Neural progenitor cell (in vitro differentiated cells): ENCODE measurements at regions not wholly inside any gene's neighbourhood (a gene's known extent, or its start where the extent isn't known, plus 50 kb on each side); places are given as distances from the start of the nearest gene placed in this dataset.

ENCODE experiments used
- DNase-seq: peaks from one replicate; pipeline ENCODE4 v3.0.0-alpha.2; 2016; ENCODE audit warnings: low spot score
- H2AFZ ChIP-seq: fragments of 200-600 bp; sonication (generic); replicated peaks from 2 replicates; pipeline ENCODE4 v1.6.1; 2016; ENCODE audit warnings: antibody characterized with exemption
- H3F3A ChIP-seq: fragments of 200-600 bp; sonication (generic); 2 replicates; pipeline ENCODE4 v1.6.1; 2016; ENCODE audit warnings: antibody characterized with exemption, low read depth
- H3K27ac ChIP-seq: fragments of 200-600 bp; sonication (generic); 2 replicates; pipeline ENCODE4 v1.5.1; 2016; ENCODE audit warnings: mild to moderate bottlenecking
- H3K27me3 ChIP-seq: fragments of 200-600 bp; sonication (generic); 2 replicates; pipeline ENCODE4 v1.6.1; 2016; ENCODE audit warnings: mild to moderate bottlenecking, moderate library complexity
- H3K36me3 ChIP-seq: fragments of 200-600 bp; sonication (generic); 2 replicates; pipeline ENCODE4 v1.5.1; 2016
- H3K4me1 ChIP-seq: fragments of 200-600 bp; sonication (generic); 2 replicates; pipeline ENCODE4 v1.6.1; 2016; ENCODE audit warnings: mixed run types
- H3K4me2 ChIP-seq: fragments of 200-600 bp; sonication (generic); 2 replicates; pipeline ENCODE4 v1.6.1; 2016
- H3K4me3 ChIP-seq: fragments of 200-600 bp; sonication (generic); 2 replicates; pipeline ENCODE4 v1.5.1; 2016
- H3K79me2 ChIP-seq: fragments of 200-600 bp; sonication (generic); 2 replicates; pipeline ENCODE4 v1.6.1; 2016; ENCODE audit warnings: low read depth
- H3K9ac ChIP-seq: fragments of 200-600 bp; sonication (generic); 2 replicates; pipeline ENCODE4 v1.6.1; 2016
- H3K9me3 ChIP-seq: fragments of 200-600 bp; sonication (generic); 2 replicates; pipeline ENCODE4 v1.5.1; 2016; ENCODE audit warnings: low read depth
- H4K20me1 ChIP-seq: fragments of 200-600 bp; sonication (generic); 2 replicates; pipeline ENCODE4 v1.6.1; 2016; ENCODE audit warnings: low read depth
- H3K27ac Mint-ChIP-seq: 3 replicates; pipeline ENCODE4 v1.8.0; 2021; ENCODE audit warnings: mixed read lengths
- H3K27me3 Mint-ChIP-seq: 2 replicates; pipeline ENCODE4 v1.8.0; 2022; ENCODE audit warnings: low read depth, mild to moderate bottlenecking, inconsistent platforms, moderate library complexity, mixed read lengths; ENCODE audit not compliant: insufficient read depth
- H3K36me3 Mint-ChIP-seq: 3 replicates; pipeline ENCODE4 v1.8.0; 2021; ENCODE audit warnings: mixed read lengths
- H3K4me1 Mint-ChIP-seq: 3 replicates; pipeline ENCODE4 v1.8.0; 2021; ENCODE audit warnings: mixed read lengths
- H3K4me3 Mint-ChIP-seq: 3 replicates; pipeline ENCODE4 v1.8.0; 2021; ENCODE audit warnings: mild to moderate bottlenecking, moderate library complexity, mixed read lengths
- H3K9me3 Mint-ChIP-seq: 3 replicates; pipeline ENCODE4 v1.8.0; 2020; ENCODE audit warnings: mixed read lengths
- EZH2 ChIP-seq: fragments of 200-600 bp; sonication (generic); IDR thresholded peaks from 2 replicates; pipeline ENCODE4 v1.6.1; 2017; ENCODE audit warnings: antibody characterized with exemption, mild to moderate bottlenecking, moderate library complexity
- EZH2phosphoT487 ChIP-seq: fragments of 200-600 bp; sonication (generic); IDR thresholded peaks from 2 replicates; pipeline ENCODE4 v1.6.1; 2017; ENCODE audit warnings: antibody characterized with exemption
- TF ChIP-seq, protein P1 (sequence below): fragments of 200-600 bp; sonication (generic); IDR thresholded peaks from 2 replicates; pipeline ENCODE4 v1.5.1; 2017; ENCODE audit warnings: antibody characterized with exemption, mild to moderate bottlenecking

DNA sequence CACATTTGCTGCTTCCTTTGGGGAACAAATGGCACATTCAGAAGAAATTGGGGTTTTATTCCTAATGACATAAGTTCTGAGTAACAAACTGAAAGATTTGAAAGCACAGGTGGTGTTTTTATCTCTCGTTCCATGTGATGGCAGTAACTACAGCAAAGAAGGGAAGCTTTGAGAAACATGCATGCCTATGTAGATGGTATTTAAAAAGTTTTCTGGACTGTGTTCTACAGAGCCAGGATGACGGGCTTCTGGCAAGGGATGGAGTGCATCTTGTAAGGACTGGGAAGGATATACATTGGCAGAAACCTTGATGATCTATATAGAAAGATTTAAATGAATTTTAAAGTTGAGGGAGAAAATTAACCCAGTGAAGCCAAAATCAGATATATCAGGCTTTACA, 362.2 kb upstream of the ROPN1 start:
- no peak overlapping the region for H3K27ac Mint-ChIP-seq
- H3K4me1 Mint-ChIP-seq, result peaks cover 3% of the 10 kb centered on the region
- Histone ChIP-seq H3K36me3 (no peaks in the 10 kb centered on the region), H2AFZ (no peak overlapping the region), H4K20me1 (no peaks in the 10 kb centered on the region), H3K4me1 (no peaks in the 10 kb centered on the region), H3K4me3 (no peak overlapping the region), H3K79me2 (no peaks in the 10 kb centered on the region), H3K27ac (no peak overlapping the region), H3K9me3 (no peaks in the 10 kb centered on the region), H3K9ac (no peak overlapping the region), H3K4me2 (no peak overlapping the region), H3K27me3 (no peaks in the 10 kb centered on the region), H3F3A (no peaks in the 10 kb centered on the region)
- H3K4me3 Mint-ChIP-seq, result no peak overlapping the region
- no peaks in the 10 kb centered on the region for H3K27me3 Mint-ChIP-seq
- H3K9me3 Mint-ChIP-seq, result no peaks in the 10 kb centered on the region
- H3K36me3 Mint-ChIP-seq, result peaks cover 2% of the 10 kb centered on the region
- no peak for TF ChIP-seq EZH2phosphoT487
- no peak for TF ChIP-seq EZH2
- TF ChIP-seq, protein P1, sequence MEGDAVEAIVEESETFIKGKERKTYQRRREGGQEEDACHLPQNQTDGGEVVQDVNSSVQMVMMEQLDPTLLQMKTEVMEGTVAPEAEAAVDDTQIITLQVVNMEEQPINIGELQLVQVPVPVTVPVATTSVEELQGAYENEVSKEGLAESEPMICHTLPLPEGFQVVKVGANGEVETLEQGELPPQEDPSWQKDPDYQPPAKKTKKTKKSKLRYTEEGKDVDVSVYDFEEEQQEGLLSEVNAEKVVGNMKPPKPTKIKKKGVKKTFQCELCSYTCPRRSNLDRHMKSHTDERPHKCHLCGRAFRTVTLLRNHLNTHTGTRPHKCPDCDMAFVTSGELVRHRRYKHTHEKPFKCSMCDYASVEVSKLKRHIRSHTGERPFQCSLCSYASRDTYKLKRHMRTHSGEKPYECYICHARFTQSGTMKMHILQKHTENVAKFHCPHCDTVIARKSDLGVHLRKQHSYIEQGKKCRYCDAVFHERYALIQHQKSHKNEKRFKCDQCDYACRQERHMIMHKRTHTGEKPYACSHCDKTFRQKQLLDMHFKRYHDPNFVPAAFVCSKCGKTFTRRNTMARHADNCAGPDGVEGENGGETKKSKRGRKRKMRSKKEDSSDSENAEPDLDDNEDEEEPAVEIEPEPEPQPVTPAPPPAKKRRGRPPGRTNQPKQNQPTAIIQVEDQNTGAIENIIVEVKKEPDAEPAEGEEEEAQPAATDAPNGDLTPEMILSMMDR, result no peak
- DNase-seq, result no peak

GRCh38 chr3:124358156-124358555, 366.2 kb upstream of the ROPN1 start:
- H3K4me1 ChIP-seq, result peaks cover 19% of the 10 kb centered on the region
- H3K4me1 Mint-ChIP-seq, result peaks cover 13% of the 10 kb centered on the region
- no peak overlapping the region for H3K27ac ChIP-seq
- no peak for DNase-seq
- H3K27me3 ChIP-seq, result no peaks in the 10 kb centered on the region
- no peak overlapping the region for H3K4me3 Mint-ChIP-seq
- no peaks in the 10 kb centered on the region for H3K9me3 ChIP-seq
- no peak overlapping the region for H3K27ac Mint-ChIP-seq
- no peaks in the 10 kb centered on the region for H3K9me3 Mint-ChIP-seq
- peaks cover 2% of the 10 kb centered on the region for H3K36me3 Mint-ChIP-seq
- no peak for TF ChIP-seq EZH2
- TF ChIP-seq, protein P1, result no peak
- no peak for TF ChIP-seq EZH2phosphoT487
- no peaks in the 10 kb centered on the region for H3K36me3 ChIP-seq
- no peak overlapping the region for H3K9ac ChIP-seq
- H3K27me3 Mint-ChIP-seq, result no peaks in the 10 kb centered on the region
- H3F3A ChIP-seq, result no peaks in the 10 kb centered on the region
- H3K4me3 ChIP-seq, result no peak overlapping the region
- no peaks in the 10 kb centered on the region for H4K20me1 ChIP-seq
- H2AFZ ChIP-seq, result no peak overlapping the region
- no peak overlapping the region for H3K4me2 ChIP-seq
- H3K79me2 ChIP-seq, result no peaks in the 10 kb centered on the region

DNA sequence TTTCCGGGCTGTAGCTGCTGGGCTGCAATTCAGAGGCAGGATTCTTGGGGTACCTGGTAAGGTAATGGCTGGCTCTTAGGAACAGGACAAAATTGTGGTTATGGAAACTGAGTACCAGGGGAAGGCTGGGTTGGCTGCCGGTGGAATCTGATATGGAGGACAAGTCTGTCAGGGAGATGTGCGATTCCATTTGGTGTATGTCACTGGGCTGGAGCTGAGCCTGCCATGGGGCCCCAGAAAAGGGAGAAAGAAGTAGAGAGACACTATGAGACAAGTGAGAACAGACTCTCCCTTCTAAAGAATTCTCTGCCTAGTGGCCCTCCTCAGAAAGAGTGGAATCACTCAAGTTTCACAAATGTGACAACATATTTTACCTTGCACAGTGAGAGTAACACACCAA, 368.2 kb upstream of the ROPN1 start:
- Mint-ChIP-seq H3K4me1 (peaks cover 26% of the 10 kb centered on the region), H3K36me3 (peaks cover 2% of the 10 kb centered on the region), H3K9me3 (no peaks in the 10 kb centered on the region), H3K27me3 (no peaks in the 10 kb centered on the region), H3K4me3 (no peak overlapping the region), H3K27ac (peak overlapping the region; percentile 90)
- no peak for DNase-seq
- Histone ChIP-seq H3K4me3 (no peak overlapping the region), H3K27me3 (no peaks in the 10 kb centered on the region), H3K9ac (no peak overlapping the region), H3K9me3 (no peaks in the 10 kb centered on the region), H3K27ac (peak overlapping the region; percentile 15), H3K4me1 (peaks cover 19% of the 10 kb centered on the region), H3K79me2 (no peaks in the 10 kb centered on the region), H2AFZ (no peak overlapping the region), H3K4me2 (peak overlapping the region; percentile 50), H3F3A (no peaks in the 10 kb centered on the region), H3K36me3 (no peaks in the 10 kb centered on the region), H4K20me1 (no peaks in the 10 kb centered on the region)
- no peak for TF ChIP-seq EZH2phosphoT487
- TF ChIP-seq, protein P1, result no peak
- no peak for TF ChIP-seq EZH2

DNA sequence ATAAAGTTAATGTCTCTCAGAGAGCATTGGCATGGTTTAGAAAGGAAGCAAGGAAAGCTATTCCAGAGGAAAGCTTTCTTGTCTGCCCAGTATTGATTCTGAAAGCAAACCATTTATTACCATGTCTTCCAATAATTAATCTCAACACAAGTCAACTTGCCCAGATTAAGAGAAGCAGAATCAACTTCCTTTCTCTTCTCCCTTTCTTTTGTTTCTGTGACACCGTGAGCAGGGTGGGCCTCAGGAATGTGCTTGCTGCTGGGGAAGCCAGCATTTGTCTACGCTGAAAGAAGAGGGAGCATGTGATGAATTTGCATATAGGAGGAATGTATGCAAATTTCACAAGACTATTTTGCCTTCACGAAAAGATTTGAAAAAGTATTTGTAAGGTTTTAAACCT, 368.6 kb upstream of the ROPN1 start:
- Histone ChIP-seq H3K9ac (no peak overlapping the region), H3K9me3 (no peaks in the 10 kb centered on the region), H3K27me3 (no peaks in the 10 kb centered on the region), H3K79me2 (no peaks in the 10 kb centered on the region), H3K27ac (peak overlapping the region; percentile 15), H4K20me1 (no peaks in the 10 kb centered on the region), H2AFZ (no peak overlapping the region), H3K4me3 (no peak overlapping the region), H3K36me3 (no peaks in the 10 kb centered on the region), H3K4me1 (peaks cover 22% of the 10 kb centered on the region), H3F3A (no peaks in the 10 kb centered on the region), H3K4me2 (peak overlapping the region; percentile 50)
- peaks cover 2% of the 10 kb centered on the region for H3K36me3 Mint-ChIP-seq
- H3K27ac Mint-ChIP-seq, result peak overlapping the region; percentile 90
- peak; percentile 80 for DNase-seq
- H3K4me1 Mint-ChIP-seq, result peaks cover 29% of the 10 kb centered on the region
- H3K9me3 Mint-ChIP-seq, result peaks cover under 1% of the 10 kb centered on the region
- TF ChIP-seq EZH2phosphoT487 (no peak), EZH2 (no peak)
- TF ChIP-seq, protein P1, result no peak
- H3K27me3 Mint-ChIP-seq, result no peaks in the 10 kb centered on the region
- no peak overlapping the region for H3K4me3 Mint-ChIP-seq
